ENCODE measurements at regions not wholly inside any gene's neighbourhood (a gene's known extent, or its start where the extent isn't known, plus 50 kb on each side); places are given as distances from the start of the nearest gene placed in this dataset.

DNA sequence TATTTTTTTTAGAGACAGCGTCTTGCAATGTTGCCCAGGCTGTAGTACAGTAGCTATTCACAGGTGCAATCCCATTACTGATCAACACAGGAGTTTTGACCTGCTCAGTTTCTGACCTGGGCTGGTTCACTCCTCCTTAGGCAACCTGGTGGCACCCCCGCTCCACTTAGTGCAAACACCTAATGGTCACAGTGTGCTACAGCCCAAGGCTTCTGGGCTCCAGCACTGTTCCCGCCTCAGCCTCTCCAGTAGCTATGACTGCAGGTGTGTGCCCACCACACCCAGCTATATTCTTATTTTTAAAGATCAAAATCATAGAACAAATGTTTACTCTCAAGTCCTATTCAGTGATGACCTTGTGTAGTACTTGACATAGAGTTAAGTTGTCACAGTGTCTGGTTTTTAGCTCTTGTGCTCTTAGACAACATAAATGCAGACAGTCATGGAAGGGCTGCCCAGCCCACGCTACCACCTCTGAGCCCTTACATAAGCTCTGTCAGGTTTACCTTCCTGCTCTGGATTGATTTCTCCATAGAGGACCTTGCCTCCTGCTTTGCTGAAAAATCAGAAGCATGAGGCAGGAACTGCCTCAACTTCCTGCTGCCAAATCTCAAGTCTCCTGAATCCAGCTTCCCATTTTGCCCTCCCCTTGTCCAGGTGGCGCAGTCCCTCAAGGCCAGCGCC, 82.2 kb upstream of the SLC1A4 start:
- Histone ChIP-seq H3K4me1 (ENCODE audit: insufficient read depth, poor library complexity, severe bottlenecking) (no peaks in the 10 kb centered on the region), H3K9me3 (ENCODE audit: severe bottlenecking) (no peaks in the 10 kb centered on the region), H3K4me3 (ENCODE audit: severe bottlenecking) (no peak overlapping the region), H3K36me3 (ENCODE audit: low read depth) (no peaks in the 10 kb centered on the region), H3K27me3 (ENCODE audit: insufficient read depth, poor library complexity, severe bottlenecking) (no peaks in the 10 kb centered on the region), H3K27ac (ENCODE audit: poor library complexity, severe bottlenecking) (no peak overlapping the region)
- TF ChIP-seq, protein P1, sequence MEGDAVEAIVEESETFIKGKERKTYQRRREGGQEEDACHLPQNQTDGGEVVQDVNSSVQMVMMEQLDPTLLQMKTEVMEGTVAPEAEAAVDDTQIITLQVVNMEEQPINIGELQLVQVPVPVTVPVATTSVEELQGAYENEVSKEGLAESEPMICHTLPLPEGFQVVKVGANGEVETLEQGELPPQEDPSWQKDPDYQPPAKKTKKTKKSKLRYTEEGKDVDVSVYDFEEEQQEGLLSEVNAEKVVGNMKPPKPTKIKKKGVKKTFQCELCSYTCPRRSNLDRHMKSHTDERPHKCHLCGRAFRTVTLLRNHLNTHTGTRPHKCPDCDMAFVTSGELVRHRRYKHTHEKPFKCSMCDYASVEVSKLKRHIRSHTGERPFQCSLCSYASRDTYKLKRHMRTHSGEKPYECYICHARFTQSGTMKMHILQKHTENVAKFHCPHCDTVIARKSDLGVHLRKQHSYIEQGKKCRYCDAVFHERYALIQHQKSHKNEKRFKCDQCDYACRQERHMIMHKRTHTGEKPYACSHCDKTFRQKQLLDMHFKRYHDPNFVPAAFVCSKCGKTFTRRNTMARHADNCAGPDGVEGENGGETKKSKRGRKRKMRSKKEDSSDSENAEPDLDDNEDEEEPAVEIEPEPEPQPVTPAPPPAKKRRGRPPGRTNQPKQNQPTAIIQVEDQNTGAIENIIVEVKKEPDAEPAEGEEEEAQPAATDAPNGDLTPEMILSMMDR (IDR thresholded peaks at IDR 0.05; ENCODE audit: poor library complexity, severe bottlenecking): no peak
- ATAC-seq (ENCODE audit: low read depth) (no peak), DNase-seq (ENCODE audit: low spot score) (no peak)

DNA sequence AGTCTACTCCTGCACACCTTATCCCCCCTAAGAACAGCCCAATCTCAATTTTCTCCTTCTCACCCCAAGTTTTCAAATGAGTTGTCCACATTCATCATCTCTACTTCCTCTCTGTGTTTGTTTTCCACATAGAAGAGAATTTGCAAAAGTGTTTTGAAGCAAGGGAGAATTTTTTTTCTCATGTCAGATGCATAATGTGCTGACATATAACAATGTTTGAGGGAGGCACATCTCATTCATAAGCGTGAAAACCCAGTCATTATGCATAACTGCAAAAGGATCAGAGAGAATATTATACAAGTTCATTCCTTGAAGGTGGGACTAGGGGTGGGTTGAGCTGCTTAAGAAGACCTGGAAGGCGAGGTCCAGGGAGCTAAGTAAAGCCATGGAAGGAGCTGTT, 80.8 kb upstream of the SLC1A4 start:
- DNase-seq (ENCODE audit: low spot score) (no peak), ATAC-seq (ENCODE audit: low read depth) (no peak)
- Histone ChIP-seq H3K36me3 (ENCODE audit: low read depth) (no peaks in the 10 kb centered on the region), H3K4me3 (ENCODE audit: severe bottlenecking) (no peak overlapping the region), H3K9me3 (ENCODE audit: severe bottlenecking) (no peaks in the 10 kb centered on the region), H3K27me3 (ENCODE audit: insufficient read depth, poor library complexity, severe bottlenecking) (no peaks in the 10 kb centered on the region), H3K4me1 (ENCODE audit: insufficient read depth, poor library complexity, severe bottlenecking) (no peaks in the 10 kb centered on the region), H3K27ac (ENCODE audit: poor library complexity, severe bottlenecking) (no peak overlapping the region)
- TF ChIP-seq, protein P1 (IDR thresholded peaks at IDR 0.05; ENCODE audit: poor library complexity, severe bottlenecking): no peak

DNA sequence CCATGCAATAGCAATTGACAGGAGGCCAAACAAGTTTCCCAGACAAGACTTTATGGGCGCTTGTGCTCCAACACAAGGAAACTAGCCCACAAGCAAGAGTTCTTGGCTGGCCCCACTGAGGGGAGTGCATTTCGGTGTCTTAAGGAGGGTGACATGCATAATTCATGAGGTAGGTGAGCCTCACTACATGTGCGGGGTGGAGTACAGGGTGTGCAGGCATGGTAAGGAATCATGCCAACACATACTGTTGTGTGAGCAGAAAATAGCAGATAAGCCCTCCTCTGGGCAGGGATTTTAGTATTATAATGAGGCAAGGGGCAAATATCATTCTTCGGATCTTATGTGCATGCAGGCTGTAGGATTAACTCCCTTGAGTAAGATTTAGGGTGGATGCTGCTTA, 78.7 kb upstream of the SLC1A4 start:
- no peaks in the 10 kb centered on the region for H3K4me1 ChIP-seq (ENCODE audit: insufficient read depth, poor library complexity, severe bottlenecking)
- H3K27ac ChIP-seq (ENCODE audit: poor library complexity, severe bottlenecking): no peak overlapping the region
- H3K27me3 ChIP-seq (ENCODE audit: insufficient read depth, poor library complexity, severe bottlenecking): no peaks in the 10 kb centered on the region
- H3K9me3 ChIP-seq (ENCODE audit: severe bottlenecking): no peaks in the 10 kb centered on the region
- DNase-seq (ENCODE audit: low spot score): no peak
- no peak overlapping the region for H3K4me3 ChIP-seq (ENCODE audit: severe bottlenecking)
- no peak for ATAC-seq (ENCODE audit: low read depth)
- TF ChIP-seq, protein P1 (IDR thresholded peaks at IDR 0.05; ENCODE audit: poor library complexity, severe bottlenecking): no peak
- H3K36me3 ChIP-seq (ENCODE audit: low read depth): no peaks in the 10 kb centered on the region

DNA sequence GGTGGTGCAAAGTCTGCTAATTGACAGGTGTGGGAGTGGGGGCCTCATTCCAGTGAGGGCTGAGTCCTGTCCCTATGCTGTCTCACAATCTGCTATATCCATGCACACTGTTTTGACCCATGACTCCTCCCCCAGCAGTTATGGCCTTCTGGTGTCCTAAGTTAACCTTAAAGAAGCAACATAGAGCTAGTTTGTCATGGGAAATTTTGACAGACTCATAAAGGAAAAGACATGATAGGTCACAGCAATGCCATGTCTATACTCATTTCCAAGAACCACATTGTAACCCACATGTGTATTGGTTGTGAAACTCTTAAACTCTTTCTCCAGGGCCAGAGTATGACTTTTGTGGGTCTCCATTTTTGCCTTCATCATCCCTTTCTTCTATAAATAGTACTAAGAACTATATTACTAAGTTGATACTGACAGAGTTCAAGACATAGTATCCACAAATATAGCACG, 78.2 kb upstream of the SLC1A4 start:
- Histone ChIP-seq H3K36me3 (ENCODE audit: low read depth) (no peaks in the 10 kb centered on the region), H3K27ac (ENCODE audit: poor library complexity, severe bottlenecking) (no peak overlapping the region), H3K4me3 (ENCODE audit: severe bottlenecking) (no peak overlapping the region), H3K27me3 (ENCODE audit: insufficient read depth, poor library complexity, severe bottlenecking) (no peaks in the 10 kb centered on the region), H3K9me3 (ENCODE audit: severe bottlenecking) (no peaks in the 10 kb centered on the region), H3K4me1 (ENCODE audit: insufficient read depth, poor library complexity, severe bottlenecking) (no peaks in the 10 kb centered on the region)
- DNase-seq (ENCODE audit: low spot score) (no peak), ATAC-seq (ENCODE audit: low read depth) (no peak)
- TF ChIP-seq, protein P1 (IDR thresholded peaks at IDR 0.05; ENCODE audit: poor library complexity, severe bottlenecking): no peak

DNA sequence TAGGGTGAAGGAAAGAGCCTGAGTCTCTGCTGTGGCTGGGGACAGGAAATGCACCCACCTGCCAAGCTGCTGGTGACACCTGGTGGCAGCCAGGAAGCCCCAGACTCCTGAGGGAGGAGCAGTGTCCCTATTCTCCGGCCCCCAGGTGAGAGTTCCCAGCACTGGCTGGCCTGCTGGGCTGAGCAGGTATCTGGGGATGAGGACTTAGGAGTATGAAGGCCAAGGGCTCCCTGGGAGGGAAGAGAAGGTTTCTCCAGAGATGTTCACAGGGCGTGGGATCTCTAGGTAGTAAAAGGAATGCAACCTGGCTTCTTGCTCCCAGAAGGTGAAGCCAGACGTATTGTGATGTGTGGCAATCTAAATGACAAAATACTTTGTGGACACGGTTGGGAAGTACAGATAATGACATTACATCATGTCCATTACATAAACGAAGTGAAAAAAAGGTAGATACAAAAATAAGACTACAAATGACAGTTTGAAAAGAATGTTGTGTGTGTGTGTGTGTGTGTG, 75.8 kb upstream of the SLC1A4 start:
- Histone ChIP-seq H3K36me3 (ENCODE audit: low read depth) (no peaks in the 10 kb centered on the region), H3K4me1 (ENCODE audit: insufficient read depth, poor library complexity, severe bottlenecking) (no peaks in the 10 kb centered on the region), H3K27me3 (ENCODE audit: insufficient read depth, poor library complexity, severe bottlenecking) (no peaks in the 10 kb centered on the region), H3K4me3 (ENCODE audit: severe bottlenecking) (no peak overlapping the region), H3K9me3 (ENCODE audit: severe bottlenecking) (no peaks in the 10 kb centered on the region), H3K27ac (ENCODE audit: poor library complexity, severe bottlenecking) (no peak overlapping the region)
- DNase-seq (ENCODE audit: low spot score): no peak
- TF ChIP-seq, protein P1 (IDR thresholded peaks at IDR 0.05; ENCODE audit: poor library complexity, severe bottlenecking): peak; percentile 39
- peak; percentile 31; the same call in 2 of the 3 replicates for ATAC-seq (ENCODE audit: low read depth)
